Progenitor cell of endocrine pancreas (in vitro differentiated cells): ENCODE measurements at regions not wholly inside any gene's neighbourhood (a gene's known extent, or its start where the extent isn't known, plus 50 kb on each side); places are given as distances from the start of the nearest gene placed in this dataset.
"Not testable (repeated sequence)": the region's sequence is repeated elsewhere in the genome, so short reads cannot be mapped to it uniquely, and the experiment has no call there.

Source experiments
- DNase-seq: peaks from one replicate; pipeline ENCODE4 v3.0.0; 2021; ENCODE audit warnings: low spot score; ENCODE audit not compliant: unreplicated experiment
- H3K27ac Mint-ChIP-seq: 2 replicates; pipeline ENCODE4 v1.8.0; 2021; ENCODE audit warnings: mild to moderate bottlenecking, moderate library complexity, mixed read lengths
- H3K27me3 Mint-ChIP-seq: 2 replicates; pipeline ENCODE4 v1.8.0; 2021; ENCODE audit warnings: mixed read lengths
- H3K36me3 Mint-ChIP-seq: 2 replicates; pipeline ENCODE4 v1.8.0; 2022; ENCODE audit warnings: mixed read lengths; ENCODE audit not compliant: insufficient read depth
- H3K4me1 Mint-ChIP-seq: 2 replicates; pipeline ENCODE4 v1.8.0; 2021; ENCODE audit warnings: low read depth, mixed read lengths
- H3K4me3 Mint-ChIP-seq: 2 replicates; pipeline ENCODE4 v1.8.0; 2021; ENCODE audit warnings: low read depth, mild to moderate bottlenecking, moderate library complexity, mixed read lengths
- H3K9me3 Mint-ChIP-seq: 2 replicates; pipeline ENCODE4 v1.8.0; 2021; ENCODE audit warnings: low read depth, mixed read lengths
- CTCF ChIP-seq: fragments of 200-600 bp; sonication (generic); IDR thresholded peaks from one replicate; pipeline ENCODE4 v1.5.0; 2021; ENCODE audit warnings: antibody characterized with exemption, mild to moderate bottlenecking; ENCODE audit not compliant: unreplicated experiment

GRCh38 chrX:27307546-27307945, 155.6 kb downstream of the PPP4R3C start:
- Mint-ChIP-seq H3K27ac (no peak overlapping the region), H3K9me3 (peaks cover 38% of the 10 kb centered on the region), H3K36me3 (no peaks in the 10 kb centered on the region), H3K27me3 (no peaks in the 10 kb centered on the region), H3K4me1 (peaks cover 4% of the 10 kb centered on the region), H3K4me3 (no peak overlapping the region)
- no peak for DNase-seq
- TF ChIP-seq CTCF, result no peak

- not testable (repeated sequence) for H3K36me3 Mint-ChIP-seq, DNase-seq, H3K27ac Mint-ChIP-seq, H3K27me3 Mint-ChIP-seq, H3K4me1 Mint-ChIP-seq, H3K9me3 Mint-ChIP-seq, H3K4me3 Mint-ChIP-seq
Observed at GRCh38 chrX:27292552-27292951, 170.6 kb downstream of the PPP4R3C start.

GRCh38 chrX:27276751-27277150, 186.4 kb downstream of the PPP4R3C start:
- H3K4me3 Mint-ChIP-seq, result no peak overlapping the region
- no peak for TF ChIP-seq CTCF
- H3K27ac Mint-ChIP-seq, result no peak overlapping the region
- no peaks in the 10 kb centered on the region for H3K36me3 Mint-ChIP-seq
- H3K4me1 Mint-ChIP-seq, result no peaks in the 10 kb centered on the region
- DNase-seq, result no peak
- H3K9me3 Mint-ChIP-seq, result peaks cover 31% of the 10 kb centered on the region
- no peaks in the 10 kb centered on the region for H3K27me3 Mint-ChIP-seq

- peaks cover 20% of the 10 kb centered on the region for H3K9me3 Mint-ChIP-seq
- no peaks in the 10 kb centered on the region for H3K27me3 Mint-ChIP-seq
- DNase-seq, result no peak
- no peaks in the 10 kb centered on the region for H3K36me3 Mint-ChIP-seq
- H3K4me1 Mint-ChIP-seq, result no peaks in the 10 kb centered on the region
- H3K27ac Mint-ChIP-seq, result no peak overlapping the region
- TF ChIP-seq CTCF, result no peak
- H3K4me3 Mint-ChIP-seq, result no peak overlapping the region
Observed at GRCh38 chrX:27254656-27255055, 208.5 kb downstream of the PPP4R3C start.

- Mint-ChIP-seq H3K36me3 (no peaks in the 10 kb centered on the region), H3K9me3 (peaks cover 12% of the 10 kb centered on the region)
- no peak for DNase-seq
Observed at GRCh38 chrX:27251369-27251768, 211.8 kb downstream of the PPP4R3C start.

More at GRCh38 chrX:27251369-27251768, 211.8 kb downstream of the PPP4R3C start:
- Mint-ChIP-seq H3K27ac (no peak overlapping the region), H3K4me1 (no peaks in the 10 kb centered on the region), H3K4me3 (no peak overlapping the region), H3K27me3 (no peaks in the 10 kb centered on the region)
- no peak for TF ChIP-seq CTCF
